NCI-H345 treated with DMSO at 0.1 percent for 48 hours (cell line): ENCODE measurements at regions not wholly inside any gene's neighbourhood (a gene's known extent, or its start where the extent isn't known, plus 50 kb on each side); places are given as distances from the start of the nearest gene placed in this dataset.

Source experiments
- DNase-seq: peaks from one replicate; lab custom pipeline; 2025; ENCODE audit not compliant: unreplicated experiment; lab: John Stamatoyannopoulos, UW

DNA sequence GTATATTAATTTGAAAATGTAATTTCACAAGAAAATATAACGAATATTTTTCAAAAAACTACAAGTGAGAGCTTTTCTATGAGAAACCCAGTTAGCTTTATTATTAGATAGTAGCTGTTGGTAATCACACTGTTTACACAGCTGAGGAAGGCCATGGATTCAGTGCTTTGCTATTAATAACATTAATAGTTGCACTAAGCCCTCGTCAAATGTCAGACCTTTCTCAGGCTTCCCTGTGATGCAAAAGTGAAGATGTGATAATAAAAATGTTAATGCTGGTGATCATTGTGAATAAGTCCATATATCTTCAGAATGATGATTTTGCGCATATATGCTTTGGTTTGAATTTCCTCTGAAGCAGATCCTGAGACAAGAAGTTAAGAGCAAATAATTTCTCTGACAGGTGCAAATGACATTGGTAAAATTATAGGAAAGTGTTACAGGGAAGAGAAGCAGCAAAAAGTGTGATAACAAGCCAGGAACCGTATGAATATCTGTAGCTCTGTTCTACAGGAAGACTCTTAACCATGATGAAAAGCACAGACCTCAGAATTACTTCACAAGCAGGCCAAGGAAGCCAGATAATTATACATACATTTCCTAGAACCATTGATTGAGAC, 56.5 kb upstream of the CNTN6 start:
- no peak for DNase-seq

DNA sequence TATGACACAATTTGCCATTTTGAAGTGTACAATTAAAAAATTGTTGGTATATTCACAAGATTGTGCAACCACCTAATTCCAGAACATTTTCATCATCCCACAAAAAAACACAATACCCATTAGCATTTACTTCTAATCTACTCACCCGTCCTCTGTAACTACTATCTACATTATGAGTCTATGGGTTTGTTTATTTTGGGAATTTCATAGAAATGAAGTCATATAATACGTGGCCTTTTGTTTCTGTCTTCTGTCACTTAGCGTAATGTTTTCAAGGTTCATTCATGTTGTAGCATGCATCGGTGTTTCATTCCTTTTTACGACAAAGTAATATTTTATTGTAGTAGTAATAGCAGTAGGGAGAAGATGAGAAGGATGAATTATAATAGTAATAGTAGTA, 55.2 kb upstream of the CNTN6 start:
- no peak for DNase-seq
